Activated effector memory CD4-positive, alpha-beta T cell treated with anti-CD3 and anti-CD28 coated beads, Interleukin-2, amount 50 U/mL, for 16 hours (primary cell): ENCODE measurements at regions not wholly inside any gene's neighbourhood (a gene's known extent, or its start where the extent isn't known, plus 50 kb on each side); places are given as distances from the start of the nearest gene placed in this dataset.

Experiments used
- DNase-seq: peaks from one replicate; pipeline ENCODE4 v3.0.0-alpha.2; 2020

DNA sequence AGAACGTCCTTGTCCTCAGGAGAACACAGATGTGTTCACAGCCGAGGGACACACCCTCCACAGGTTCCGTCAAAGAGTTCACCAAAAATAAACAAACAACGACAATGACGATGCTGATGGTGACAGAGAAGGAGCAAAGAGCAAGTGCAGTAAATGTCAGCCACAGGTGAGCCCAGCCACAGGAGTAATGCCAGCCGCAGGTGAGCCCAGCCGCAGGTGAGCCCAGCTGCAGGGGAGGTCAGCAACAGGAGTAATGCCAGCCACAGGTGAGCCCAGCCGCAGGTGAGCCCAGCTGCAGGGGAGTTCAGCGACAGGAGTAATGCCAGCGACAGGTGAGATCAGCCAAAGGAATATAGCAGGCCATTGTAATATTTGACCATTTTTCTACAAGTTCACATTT lies 315.2 kb downstream of the FOXL1 start:
- no peak for DNase-seq

DNA sequence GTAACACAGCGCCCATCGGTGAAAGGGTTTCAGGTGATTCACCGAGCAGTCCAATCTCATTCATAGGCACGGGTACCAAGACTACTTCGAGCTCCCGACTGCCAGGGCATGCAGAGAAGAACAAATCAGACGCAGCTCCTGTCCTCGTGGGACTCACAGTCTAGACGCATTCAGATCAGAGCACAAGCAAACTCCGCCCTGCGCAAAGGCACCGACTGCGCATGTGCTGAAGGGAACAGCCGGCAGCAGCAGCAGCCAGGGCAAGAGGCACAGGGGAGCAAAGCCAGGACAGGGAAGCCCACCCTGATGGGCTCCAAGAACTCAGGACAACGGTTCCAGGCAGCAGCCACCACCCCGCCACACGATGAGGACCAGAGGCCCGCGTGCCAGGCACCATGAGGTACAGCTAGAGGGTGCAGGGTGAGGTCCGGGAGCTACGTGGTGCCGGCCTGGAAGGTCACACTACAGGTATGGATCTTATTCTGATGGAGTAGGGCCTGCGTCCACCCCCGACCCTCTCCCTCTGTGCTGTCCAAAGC lies 315.7 kb downstream of the FOXL1 start:
- DNase-seq: no peak

DNA sequence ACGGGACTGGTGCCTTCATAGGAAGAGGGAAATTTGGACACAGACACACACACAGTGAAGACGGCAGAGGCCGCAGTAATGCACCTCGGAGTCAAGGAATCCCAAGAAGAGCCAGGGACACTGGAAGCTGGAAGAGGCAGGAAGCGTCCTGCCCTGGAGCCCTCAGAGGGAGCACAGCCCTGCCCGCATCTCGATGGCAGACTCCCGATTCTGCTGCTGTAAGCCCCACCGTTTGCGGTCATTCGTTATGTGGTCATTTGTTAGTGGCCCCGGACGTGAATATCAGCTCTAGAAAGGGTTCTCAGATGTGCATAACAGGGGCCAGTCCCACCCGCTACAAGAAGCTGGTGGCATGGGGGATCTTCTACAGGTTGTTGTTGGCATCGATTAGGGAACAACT lies 316.6 kb downstream of the FOXL1 start:
- no peak for DNase-seq

DNA sequence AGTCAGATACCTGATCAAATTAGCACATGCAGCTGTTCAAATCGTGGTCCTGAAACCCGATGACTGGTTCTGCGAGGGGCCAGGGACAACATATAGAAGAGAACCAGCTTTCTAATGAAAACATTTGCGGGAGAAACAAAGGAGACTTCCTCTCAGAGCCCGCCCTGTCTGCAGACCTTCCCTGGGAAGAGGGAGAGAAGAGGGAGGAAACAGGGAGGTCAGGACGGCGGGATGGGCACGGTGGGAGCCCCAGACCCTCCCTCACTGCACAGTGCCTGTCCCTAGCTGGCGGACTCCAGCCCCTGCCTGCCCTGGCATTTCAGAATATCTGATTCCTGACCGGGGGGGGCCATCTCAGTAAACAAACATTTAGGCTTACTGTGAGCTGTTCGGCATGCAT lies 317.3 kb downstream of the FOXL1 start:
- DNase-seq: no peak

DNA sequence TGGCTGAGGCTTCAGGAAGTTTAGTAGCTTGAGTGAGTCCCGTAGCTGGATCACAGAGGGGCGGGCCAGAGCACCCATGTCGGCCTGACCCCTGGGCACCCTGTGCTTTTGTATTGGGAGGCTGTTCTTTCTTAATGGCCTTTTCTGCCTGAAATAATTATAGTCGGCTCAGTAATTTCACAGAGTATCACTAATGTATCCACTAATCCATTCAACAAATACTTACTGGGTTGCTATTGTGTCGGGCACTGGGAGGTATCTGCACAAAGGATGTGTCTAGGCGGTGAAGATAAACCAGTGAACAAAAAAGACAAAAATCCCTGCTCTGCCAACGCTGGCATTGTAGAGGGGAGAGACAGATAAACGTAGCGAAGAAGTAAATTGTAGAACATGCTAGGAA lies 318.6 kb downstream of the FOXL1 start:
- DNase-seq: no peak

DNA sequence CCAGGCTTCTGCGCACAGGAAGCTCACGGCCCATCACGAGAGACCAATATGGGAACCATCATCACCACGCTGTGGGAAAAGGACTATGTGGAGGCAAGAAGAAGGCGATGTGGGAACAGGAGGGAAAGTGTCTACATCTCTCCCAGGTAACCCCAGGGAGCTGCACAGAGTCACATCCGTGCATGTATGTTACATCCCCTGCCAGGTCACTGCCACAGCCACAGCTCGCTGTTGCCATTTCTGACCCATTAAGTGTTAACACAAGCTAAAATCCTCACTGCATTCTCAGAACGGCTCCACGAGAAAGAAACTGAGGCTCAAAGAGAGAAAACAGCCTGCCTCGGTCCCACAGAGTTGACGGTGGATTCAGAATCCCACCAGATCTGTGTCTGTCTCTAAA lies 319.1 kb downstream of the FOXL1 start:
- no peak for DNase-seq

DNA sequence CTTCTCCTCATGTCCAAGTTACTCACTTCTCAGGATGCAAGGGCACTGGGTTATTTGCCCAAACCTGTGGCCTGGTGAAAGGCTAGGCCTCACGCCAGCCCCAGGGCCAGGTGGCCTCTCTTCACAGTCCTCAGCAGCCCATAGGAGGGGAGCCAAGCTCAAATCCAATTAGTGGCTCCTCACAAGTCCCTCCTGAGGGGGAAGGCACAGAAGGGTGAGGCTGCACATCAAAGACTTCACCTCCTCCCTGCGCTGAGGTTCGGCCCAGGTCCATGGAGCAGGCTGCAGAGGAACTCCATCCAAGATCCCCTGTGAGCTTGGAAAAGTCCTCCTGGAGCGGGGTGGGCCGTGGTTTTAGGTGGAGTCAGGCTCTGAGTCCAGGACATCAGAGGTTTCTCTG lies 320.0 kb downstream of the FOXL1 start:
- DNase-seq: no peak

DNA sequence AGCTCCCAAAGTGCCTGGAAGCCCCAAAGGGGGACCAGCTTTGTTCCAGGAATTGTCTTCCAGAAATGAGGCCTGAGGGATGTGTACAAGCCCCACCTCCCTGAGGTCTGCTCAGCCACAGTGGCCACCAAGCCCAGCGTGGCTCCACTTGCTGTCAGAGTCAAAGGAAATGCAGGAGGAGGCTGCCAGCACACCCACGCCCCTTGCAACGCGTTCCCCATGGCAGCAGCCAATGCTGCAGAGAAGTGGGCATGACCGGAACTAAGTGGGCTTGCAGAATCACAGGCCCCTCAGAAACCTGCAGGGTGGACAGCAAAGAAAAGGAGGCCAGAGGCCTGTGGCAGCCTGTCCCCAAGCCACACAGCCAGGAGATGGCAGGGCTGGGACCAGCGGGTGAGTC lies 320.8 kb downstream of the FOXL1 start:
- DNase-seq: no peak

DNA sequence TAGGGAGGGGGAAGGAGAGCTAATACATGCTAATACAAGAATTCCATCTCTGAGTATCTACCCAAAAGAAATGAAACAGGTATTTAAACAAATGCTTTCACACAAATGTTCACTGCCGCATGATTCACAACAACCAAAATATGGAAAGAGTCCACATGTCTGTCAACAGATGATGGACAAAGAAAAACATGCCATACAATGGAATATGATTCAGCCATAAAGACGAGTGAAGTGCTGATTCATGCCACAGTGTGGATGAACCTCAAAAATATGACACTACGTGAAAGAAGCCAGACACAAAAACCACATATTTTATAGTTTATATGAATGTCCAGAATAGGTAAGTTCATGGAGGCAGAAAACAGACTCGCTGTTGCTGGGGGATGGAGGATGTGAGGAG lies 321.4 kb downstream of the FOXL1 start:
- DNase-seq: no peak

DNA sequence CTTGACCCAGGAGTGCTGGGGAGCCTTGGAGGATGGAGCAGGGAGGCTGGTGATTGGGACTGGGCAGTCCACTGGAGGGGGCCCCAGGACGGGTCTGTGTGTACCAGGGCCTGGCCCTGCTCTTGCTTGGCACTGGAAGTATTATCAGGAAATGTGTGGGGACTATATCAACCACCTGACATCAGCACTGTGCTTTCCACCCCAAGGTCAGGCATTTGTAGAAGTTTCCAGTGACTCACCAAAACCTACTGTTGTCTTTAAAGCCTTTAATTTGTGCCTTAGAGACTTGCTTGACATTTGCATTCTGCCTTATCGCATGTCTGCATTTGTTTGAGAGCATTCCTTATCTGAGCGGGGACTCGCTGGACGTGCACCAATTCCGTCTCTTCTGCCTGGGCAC lies 323.1 kb downstream of the FOXL1 start:
- DNase-seq: no peak

DNA sequence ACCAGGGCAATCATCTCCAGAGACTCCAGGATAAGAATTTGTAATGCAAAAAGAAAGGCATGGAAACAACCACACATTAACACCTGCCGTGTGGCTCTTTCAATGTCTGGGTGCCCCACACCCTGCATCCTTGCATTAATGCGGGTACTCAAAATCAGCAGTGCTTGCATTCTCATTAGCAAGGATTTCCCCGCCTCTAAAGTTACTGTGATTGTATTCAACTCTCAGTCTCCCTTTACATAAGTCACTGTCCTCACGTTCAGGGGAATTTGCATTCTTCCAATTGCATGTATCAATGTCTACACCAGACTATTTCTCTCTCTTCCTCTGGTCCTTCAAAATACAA lies 324.3 kb downstream of the FOXL1 start:
- no peak for DNase-seq

DNA sequence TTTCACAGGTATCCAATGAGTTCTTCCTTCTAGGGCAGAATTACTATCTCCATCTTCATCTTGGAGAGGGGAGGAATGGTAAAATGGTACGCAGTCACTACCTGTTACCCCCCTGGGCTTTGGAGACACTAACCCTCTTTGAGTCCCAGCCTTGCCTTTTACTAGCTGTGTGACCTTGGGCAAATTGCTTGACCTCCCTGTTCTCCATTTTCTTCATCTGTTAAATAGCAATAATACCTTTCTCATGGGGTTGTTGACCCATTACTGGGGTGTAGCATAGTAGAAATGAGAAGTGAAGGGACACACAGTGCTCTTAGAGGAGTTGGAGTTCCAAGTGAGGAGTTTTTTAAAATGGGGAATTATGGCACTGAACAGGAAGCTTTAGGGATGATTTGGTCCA lies 324.7 kb downstream of the FOXL1 start:
- DNase-seq: no peak

DNA sequence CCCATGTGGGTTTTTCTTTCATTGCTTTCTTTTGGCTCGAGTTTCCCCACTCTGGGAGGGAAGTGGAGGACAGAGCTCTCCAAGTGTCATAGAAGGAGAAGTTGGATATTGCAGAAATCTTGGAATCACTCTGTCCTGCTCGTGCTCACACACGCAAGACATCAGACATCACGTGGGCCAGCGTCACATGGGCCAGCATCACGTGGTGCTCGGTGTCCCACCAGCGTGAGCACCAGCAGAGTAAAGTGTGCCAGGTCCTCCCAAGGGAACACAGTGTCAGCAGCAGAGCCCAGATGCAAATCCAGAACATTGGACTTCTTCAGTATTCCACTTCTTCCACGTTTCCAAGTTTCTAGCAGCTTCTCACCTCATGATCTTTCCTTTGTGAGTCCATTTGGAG lies 327.0 kb downstream of the FOXL1 start:
- peak; percentile 28 for DNase-seq

DNA sequence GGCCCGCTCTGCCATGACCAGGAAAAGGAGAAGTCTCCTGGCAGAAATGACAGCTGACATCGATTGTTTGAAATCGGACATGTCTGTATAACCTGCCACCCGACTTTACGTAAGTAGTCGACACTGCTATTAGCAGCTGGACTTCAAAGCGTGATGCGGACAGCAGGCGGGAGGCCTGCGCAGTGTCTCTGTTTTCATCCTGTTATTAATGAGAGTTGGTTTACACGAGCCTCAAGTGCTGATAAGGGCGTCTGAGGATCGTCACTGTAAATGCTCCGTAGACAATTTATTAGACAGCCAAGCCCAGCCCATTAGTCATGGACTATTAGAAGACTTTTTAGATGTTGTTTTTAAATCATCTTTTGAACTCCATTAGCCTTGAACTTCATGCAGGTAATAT lies 328.3 kb downstream of the FOXL1 start:
- DNase-seq: no peak

DNA sequence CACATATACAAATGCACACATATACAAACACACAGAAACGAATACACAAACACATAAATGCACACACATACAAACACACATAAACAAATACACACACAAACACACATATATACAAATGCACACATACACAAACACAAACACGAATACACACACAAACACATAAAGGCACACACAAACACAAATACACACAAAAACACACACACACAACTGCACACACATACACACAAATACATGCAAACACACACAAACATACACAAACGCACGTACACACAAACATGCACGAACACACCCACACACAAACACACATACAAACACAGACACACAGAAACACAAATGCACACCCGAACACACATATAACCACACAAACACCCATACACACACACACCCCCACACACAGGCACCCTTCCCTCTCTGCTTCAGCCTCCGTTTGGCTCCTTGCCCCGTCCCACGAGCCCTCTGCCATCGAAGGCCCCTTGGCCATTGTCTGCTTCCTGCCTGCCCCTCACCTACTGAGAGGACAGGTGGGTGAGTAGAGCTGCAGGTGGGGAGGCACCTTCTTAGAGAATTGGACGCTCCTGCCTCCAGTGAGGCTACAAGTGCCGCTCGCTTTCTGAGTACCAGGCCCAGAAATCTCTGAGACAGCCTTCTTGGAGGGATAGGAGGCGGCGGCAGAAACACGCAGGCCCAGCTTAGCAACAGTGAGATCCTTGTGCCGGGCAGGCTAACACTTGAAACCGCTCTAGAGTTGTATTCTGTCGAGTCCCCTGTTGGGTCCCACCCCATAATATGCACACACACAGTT lies 331.2 kb downstream of the FOXL1 start:
- no peak for DNase-seq

DNA sequence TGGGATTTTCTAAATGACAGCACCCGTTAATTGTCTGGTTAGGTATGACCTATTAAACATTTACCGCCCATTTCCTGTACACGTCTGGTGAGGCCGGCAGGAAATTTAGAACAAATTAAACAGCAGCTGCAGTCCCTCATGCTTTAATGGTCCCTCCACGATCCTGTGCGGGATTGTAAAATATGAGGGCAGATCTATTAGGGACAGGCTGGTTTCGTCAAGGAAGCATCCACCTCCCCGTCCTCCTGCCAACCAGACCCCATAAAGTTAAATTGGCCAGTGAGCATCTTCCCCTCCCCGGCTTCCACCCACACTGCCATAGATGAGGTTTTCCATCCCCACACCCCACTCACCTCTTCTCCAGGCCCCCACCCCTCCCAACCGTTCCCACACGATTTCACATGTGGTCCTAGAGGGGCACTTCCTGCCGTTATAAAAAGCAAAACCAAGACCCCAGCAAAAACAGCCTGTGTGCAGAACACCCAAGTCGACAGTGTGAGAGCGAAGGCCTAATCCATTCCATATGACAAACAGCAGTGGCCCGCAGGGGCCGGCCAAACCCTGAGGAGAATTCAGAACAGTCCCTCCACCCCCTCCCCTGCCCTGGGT lies 331.9 kb downstream of the FOXL1 start:
- no peak for DNase-seq

DNA sequence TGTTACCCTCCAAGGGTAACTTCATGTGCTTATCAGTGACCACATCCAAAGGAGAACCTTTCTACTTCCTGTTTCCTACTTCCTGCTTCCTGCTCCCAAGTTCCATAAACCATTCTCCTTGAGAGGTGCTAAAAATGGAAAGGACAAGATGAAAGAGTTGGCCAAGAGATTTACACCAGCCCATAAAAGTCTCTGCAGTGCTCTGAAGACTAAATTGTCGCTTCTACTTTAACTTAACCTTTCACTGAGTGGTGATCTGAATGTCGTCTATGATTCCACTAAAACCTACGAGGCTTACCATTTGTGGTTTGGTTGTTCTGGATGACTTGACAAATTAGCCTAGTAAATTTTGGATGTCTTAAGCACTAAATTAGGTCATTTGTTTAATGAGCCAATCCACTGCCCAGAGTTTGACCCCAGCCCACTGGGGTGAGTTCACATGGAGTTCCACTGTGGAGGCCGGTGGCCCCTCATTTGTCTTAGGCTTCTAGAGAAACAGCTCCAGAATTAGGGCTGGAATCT lies 333.1 kb downstream of the FOXL1 start:
- no peak for DNase-seq

DNA sequence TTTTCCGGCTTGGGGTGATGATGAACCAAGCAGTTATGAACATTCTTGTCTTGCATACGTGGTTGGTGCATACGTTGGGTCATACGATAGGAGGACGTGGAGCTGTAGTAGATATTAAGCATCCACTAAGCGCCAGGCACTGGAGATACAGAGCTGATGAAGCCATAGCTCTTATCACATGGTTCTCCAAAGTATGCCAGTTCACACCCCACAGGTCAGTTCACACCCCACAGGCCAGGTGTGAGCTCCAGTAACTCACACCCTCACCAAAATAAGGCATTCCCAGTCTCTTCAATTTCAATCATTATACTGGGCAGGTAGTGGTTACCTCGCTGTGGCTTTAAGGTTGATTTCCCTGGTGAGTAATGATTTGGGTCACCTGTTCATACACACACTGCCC lies 335.5 kb downstream of the FOXL1 start:
- DNase-seq: peak; percentile 37

DNA sequence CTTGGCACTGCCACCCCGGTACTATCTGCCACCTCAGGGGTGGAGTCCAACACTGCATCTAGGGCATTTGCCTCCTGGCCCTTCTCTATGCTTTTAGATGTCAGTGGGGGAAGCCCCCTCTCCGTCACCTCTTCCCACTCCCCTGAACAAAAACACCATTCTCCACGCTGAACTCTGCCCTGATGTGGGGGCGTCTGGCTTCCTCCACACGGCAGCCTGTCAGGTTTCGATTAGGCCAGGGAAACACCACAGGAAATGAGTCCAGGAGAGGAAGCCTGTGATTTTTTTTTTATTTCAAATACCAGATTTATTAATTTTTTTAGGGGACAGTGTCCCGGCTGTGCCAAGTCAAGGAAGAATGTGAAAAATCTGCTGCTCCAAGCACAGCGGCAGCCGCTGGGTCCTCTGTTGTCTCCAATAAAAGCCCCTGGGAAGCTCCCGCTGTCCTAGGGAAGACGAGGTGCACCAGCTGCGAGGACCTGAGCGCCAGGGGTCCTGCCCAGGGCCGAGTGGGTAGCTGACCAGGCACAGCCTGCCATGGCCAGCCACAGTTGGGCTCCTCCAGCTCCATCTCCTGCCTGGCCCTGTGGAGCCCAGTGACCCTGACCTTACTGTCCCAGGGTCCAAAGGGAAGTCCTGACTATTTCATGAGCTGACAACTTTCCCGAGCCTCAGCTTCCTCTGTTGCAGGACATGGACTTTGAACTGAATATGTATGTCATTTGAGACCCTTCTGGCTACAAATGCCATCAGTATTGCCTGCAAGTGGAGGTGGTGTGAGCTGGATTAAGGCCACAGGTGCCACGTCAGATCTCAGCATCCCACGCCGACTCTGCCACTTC lies 336.7 kb downstream of the FOXL1 start:
- DNase-seq: peak; percentile 30

DNA sequence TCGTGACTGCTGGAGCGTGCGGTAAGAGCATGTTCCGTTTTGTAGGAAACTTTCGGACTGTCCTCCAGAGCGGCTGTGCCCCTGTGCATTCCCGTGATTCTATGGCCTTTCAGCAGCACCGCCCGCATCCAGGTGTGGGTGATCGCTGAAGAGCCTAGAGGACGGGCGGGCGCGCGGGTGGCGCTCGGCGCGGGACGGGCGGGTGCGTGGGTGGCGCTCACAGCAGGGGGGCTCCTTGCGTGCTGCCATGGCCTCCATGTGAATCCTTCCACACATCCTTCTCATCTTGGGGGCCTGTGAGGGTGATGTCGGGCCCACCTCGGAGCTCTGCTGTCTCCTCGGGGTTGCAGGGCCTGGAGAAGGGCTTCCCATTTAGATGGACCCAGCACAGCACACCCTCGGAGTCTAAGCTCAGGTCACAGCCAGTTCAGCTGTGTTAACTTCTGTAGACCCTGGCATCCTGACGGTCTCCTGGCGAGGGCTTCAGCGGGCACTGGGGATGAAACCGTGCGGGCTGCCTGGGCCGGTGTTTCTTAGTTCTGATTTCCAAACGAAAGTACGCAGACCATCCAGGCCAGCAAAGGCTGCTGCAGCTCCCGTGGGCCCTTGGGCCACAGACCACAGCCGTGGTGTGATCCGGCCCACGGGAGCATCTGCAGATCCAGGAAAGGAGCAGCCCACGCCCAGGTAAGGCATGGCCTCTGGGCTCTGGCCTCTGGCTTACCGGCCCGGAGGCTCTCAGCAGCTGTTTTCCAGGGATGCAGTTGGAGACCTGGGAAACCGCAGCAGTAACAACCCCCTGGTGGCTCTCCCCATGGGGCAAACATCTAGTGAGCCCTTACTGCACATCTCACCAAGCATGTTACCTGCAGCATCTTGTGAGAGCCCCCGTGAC lies 339.4 kb downstream of the FOXL1 start:
- peak; percentile 39 for DNase-seq

DNA sequence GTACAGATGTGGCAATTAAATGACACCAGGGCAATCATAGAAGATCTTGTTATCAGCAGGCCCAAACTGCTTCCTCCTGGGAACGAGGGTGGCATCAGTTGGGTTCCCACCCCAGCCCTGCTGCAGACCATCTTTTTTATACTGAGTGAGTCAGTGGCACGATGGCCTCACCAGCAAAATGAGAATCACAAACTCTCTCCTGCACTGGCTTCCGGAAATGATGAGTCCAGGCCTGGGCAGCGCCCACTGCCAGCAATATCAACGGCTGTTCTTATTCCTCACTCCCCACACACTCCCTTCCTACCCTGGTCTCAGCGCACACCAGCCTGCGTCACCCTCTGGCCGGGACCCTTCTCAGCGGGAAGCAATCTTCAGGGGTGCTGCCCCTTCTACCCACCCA lies 340.3 kb downstream of the FOXL1 start:
- DNase-seq: peak; percentile 16

DNA sequence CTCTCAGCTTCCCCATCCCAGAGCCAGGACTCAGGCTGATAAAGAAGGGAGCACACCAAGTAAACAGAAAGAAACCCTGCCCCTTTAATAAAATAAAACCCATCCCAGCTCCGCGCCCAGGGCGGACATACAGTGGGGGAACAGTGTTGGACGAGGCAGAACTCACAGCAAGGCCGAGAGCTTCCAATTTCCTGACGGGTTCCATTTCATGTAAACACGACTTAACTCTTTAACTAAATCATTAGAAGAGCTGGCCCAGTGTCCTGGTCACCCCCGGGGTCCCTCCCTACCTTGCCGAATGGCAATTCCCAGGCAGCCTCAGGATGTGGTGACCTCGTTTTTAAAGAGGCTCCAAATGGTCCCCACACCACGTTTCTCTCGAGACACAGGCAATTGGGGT lies 340.7 kb downstream of the FOXL1 start:
- DNase-seq: peak; percentile 12
